H9 (cell line): ENCODE measurements at regions not wholly inside any gene's neighbourhood (a gene's known extent, or its start where the extent isn't known, plus 50 kb on each side); places are given as distances from the start of the nearest gene placed in this dataset.

Experiments
- DNase-seq: peaks from one replicate; pipeline ENCODE4 v3.0.0-alpha.2; 2017
- H2AFZ ChIP-seq: one replicate; pipeline ENCODE4 v1.6.1; 2013; ENCODE audit warnings: mild to moderate bottlenecking, low read length, control low read depth, moderate library complexity
- H2AK5ac ChIP-seq: 2 replicates; pipeline ENCODE4 v1.6.1; 2013; ENCODE audit warnings: low read length, control low read depth, mixed read lengths; ENCODE audit not compliant: insufficient read length
- H2BK120ac ChIP-seq: one replicate; pipeline ENCODE4 v1.6.1; 2013; ENCODE audit warnings: low read depth, mild to moderate bottlenecking, low read length, control low read depth, inconsistent platforms; ENCODE audit not compliant: poor library complexity, severe bottlenecking
- H2BK12ac ChIP-seq: 2 replicates; pipeline ENCODE4 v1.6.1; 2013; ENCODE audit warnings: low read length, control low read depth, mixed read lengths, low read depth; ENCODE audit not compliant: insufficient read length
- H2BK15ac ChIP-seq: 2 replicates; pipeline ENCODE4 v1.6.1; 2013; ENCODE audit warnings: low read depth, low read length, control low read depth
- H2BK20ac ChIP-seq: one replicate; pipeline ENCODE4 v1.6.1; 2013; ENCODE audit warnings: low read depth, mild to moderate bottlenecking, low read length, control low read depth, inconsistent platforms; ENCODE audit not compliant: poor library complexity, severe bottlenecking
- H2BK5ac ChIP-seq: 2 replicates; pipeline ENCODE4 v1.6.1; 2013; ENCODE audit warnings: low read length, control low read depth, mixed read lengths; ENCODE audit not compliant: insufficient read length
- H3K14ac ChIP-seq: 2 replicates; pipeline ENCODE4 v1.6.1; 2013; ENCODE audit warnings: low read length, control low read depth; ENCODE audit not compliant: insufficient read depth
- H3K18ac ChIP-seq: 2 replicates; pipeline ENCODE4 v1.6.1; 2013; ENCODE audit warnings: low read depth, mild to moderate bottlenecking, mixed read lengths, low read length, control low read depth; ENCODE audit not compliant: insufficient read length
- H3K23ac ChIP-seq: 2 replicates; pipeline ENCODE4 v1.6.1; 2013; ENCODE audit warnings: low read length, control low read depth, mixed read lengths, low read depth; ENCODE audit not compliant: insufficient read length
- H3K23me2 ChIP-seq: 2 replicates; pipeline ENCODE4 v1.6.1; 2013; ENCODE audit warnings: low read depth, mild to moderate bottlenecking, mixed read lengths, low read length, control low read depth; ENCODE audit not compliant: insufficient read length, poor library complexity, severe bottlenecking
- H3K27ac ChIP-seq: 2 replicates; pipeline ENCODE4 v1.5.1; 2013; ENCODE audit warnings: low read length, control low read depth, mixed read lengths, low read depth; ENCODE audit not compliant: insufficient read length
- H3K27me3 ChIP-seq: 2 replicates; pipeline ENCODE4 v1.6.1; 2013; ENCODE audit warnings: low read length, control low read depth, inconsistent platforms; ENCODE audit not compliant: insufficient read depth
- H3K4ac ChIP-seq: 2 replicates; pipeline ENCODE4 v1.6.1; 2013; ENCODE audit warnings: low read depth, mild to moderate bottlenecking, control low read depth, inconsistent platforms, low read length, moderate library complexity
- H3K4me1 ChIP-seq: 2 replicates; pipeline ENCODE4 v1.6.1; 2013; ENCODE audit warnings: low read length, control low read depth, inconsistent platforms; ENCODE audit not compliant: insufficient read depth
- H3K4me2 ChIP-seq: 2 replicates; pipeline ENCODE4 v1.6.1; 2013; ENCODE audit warnings: low read length, control low read depth, mixed read lengths; ENCODE audit not compliant: insufficient read length, insufficient read depth
- H3K56ac ChIP-seq: 2 replicates; pipeline ENCODE4 v1.6.1; 2013; ENCODE audit warnings: low read depth, mild to moderate bottlenecking, mixed read lengths, low read length, control low read depth; ENCODE audit not compliant: insufficient read length
- H3K79me1 ChIP-seq: 2 replicates; pipeline ENCODE4 v1.6.1; 2013; ENCODE audit warnings: low read depth, mild to moderate bottlenecking, moderate library complexity, low read length, control low read depth, inconsistent platforms; ENCODE audit not compliant: insufficient read depth, poor library complexity, severe bottlenecking
- H3K79me2 ChIP-seq: 2 replicates; pipeline ENCODE4 v1.6.1; 2013; ENCODE audit warnings: low read length, control low read depth, inconsistent platforms; ENCODE audit not compliant: insufficient read depth
- H3K9ac ChIP-seq: 2 replicates; pipeline ENCODE4 v1.6.1; 2013; ENCODE audit warnings: low read length, control low read depth, mixed read lengths; ENCODE audit not compliant: insufficient read length; ENCODE audit errors: extremely low read depth
- H3K9me3 ChIP-seq: one replicate; pipeline ENCODE4 v1.6.1; 2013; ENCODE audit warnings: low read depth, low read length, inconsistent platforms; ENCODE audit not compliant: control insufficient read depth
- H3T11ph ChIP-seq: one replicate; pipeline ENCODE4 v1.6.1; 2013; ENCODE audit warnings: mild to moderate bottlenecking, low read length, control low read depth, inconsistent platforms
- H4K20me1 ChIP-seq: one replicate; pipeline ENCODE4 v1.6.1; 2013; ENCODE audit not compliant: control insufficient read depth, insufficient read length, insufficient read depth
- H4K5ac ChIP-seq: 2 replicates; pipeline ENCODE4 v1.6.1; 2013; ENCODE audit warnings: low read depth, mild to moderate bottlenecking, mixed read lengths, low read length, control low read depth; ENCODE audit not compliant: insufficient read length
- H4K8ac ChIP-seq: replicated peaks from 2 replicates; pipeline ENCODE4 v1.6.1; 2013; ENCODE audit warnings: low read length, control low read depth, mixed read lengths, low read depth; ENCODE audit not compliant: insufficient read length
- H4K91ac ChIP-seq: 2 replicates; pipeline ENCODE4 v1.6.1; 2013; ENCODE audit warnings: low read depth, mild to moderate bottlenecking, moderate library complexity, mixed read lengths, low read length, control low read depth; ENCODE audit not compliant: insufficient read length
- H3K27ac Mint-ChIP-seq, 3 experiments: 2 replicates in 2 of 3; 3 replicates in 1 of 3; pipeline ENCODE4 v1.8.0; 2020 to 2021; ENCODE audit warnings: mixed read lengths in 3 of 3, mild to moderate bottlenecking in 1 of 3, moderate library complexity in 1 of 3
- H3K27me3 Mint-ChIP-seq: 2 replicates; pipeline ENCODE4 v1.8.0; 2021; ENCODE audit warnings: low read depth, mild to moderate bottlenecking, moderate library complexity, mixed read lengths
- H3K36me3 Mint-ChIP-seq, 3 experiments: 2 replicates in 2 of 3; 3 replicates in 1 of 3; pipeline ENCODE4 v1.8.0; 2020 to 2021; ENCODE audit warnings: low read depth in 3 of 3, mixed read lengths in 3 of 3; ENCODE audit not compliant: insufficient read depth in 1 of 3
- H3K4me1 Mint-ChIP-seq, 2 experiments: 2 replicates each; pipeline ENCODE4 v1.8.0; 2020; ENCODE audit warnings: mixed read lengths in 2 of 2
- H3K4me3 Mint-ChIP-seq, 2 experiments: 2 replicates in 1 of 2; 3 replicates in 1 of 2; pipeline ENCODE4 v1.8.0; 2020 to 2021; ENCODE audit warnings: mild to moderate bottlenecking in 2 of 2, mixed read lengths in 2 of 2, moderate library complexity in 1 of 2
- H3K9me3 Mint-ChIP-seq, 2 experiments: 2 replicates in 1 of 2; 3 replicates in 1 of 2; pipeline ENCODE4 v1.8.0; 2020; ENCODE audit warnings: mild to moderate bottlenecking in 2 of 2, mixed read lengths in 2 of 2, moderate library complexity in 1 of 2
- CTCF ChIP-seq: fragments of 200-600 bp; sonication (generic); conservative IDR thresholded peaks from 3 replicates; pipeline ENCODE4 v1.8.0; 2021; ENCODE audit warnings: antibody characterized with exemption, mild to moderate bottlenecking
- WGBS: extraction: QIAGEN DNeasy Blood & Tissue Kit; methylation state at CpG from one replicate; pipeline ENCODE4 v1.1.7; 2013; ENCODE audit warnings: missing lambda C conversion rate, low lambda C conversion rate, mixed read lengths; ENCODE audit not compliant: insufficient read length; ENCODE audit errors: extremely low coverage; 5-methylcytosine and 5-hydroxymethylcytosine counted together

- H3K9me3 Mint-ChIP-seq: no peaks in the 10 kb centered on the region
- no peaks in the 10 kb centered on the region for H4K20me1 ChIP-seq
- H3K4ac ChIP-seq: no peak overlapping the region
- no peak overlapping the region for H3K14ac ChIP-seq
- 0 out of 7 replicates have a peak overlapping the region, but pooled peaks of 1 of the 3 experiments have one; percentile 6 for H3K27ac Mint-ChIP-seq
- H3K4me1 ChIP-seq: no peaks in the 10 kb centered on the region
- H3K27me3 Mint-ChIP-seq: no peaks in the 10 kb centered on the region
- no peaks in the 10 kb centered on the region for H3K23me2 ChIP-seq
- no peak overlapping the region for H3K18ac ChIP-seq
- no peak overlapping the region for H3K27ac ChIP-seq
- no peak overlapping the region for H2BK15ac ChIP-seq
- H2BK12ac ChIP-seq: no peak overlapping the region
- no peak overlapping the region for H3T11ph ChIP-seq
- H3K56ac ChIP-seq: no peak overlapping the region
- H2AK5ac ChIP-seq: no peak overlapping the region
- H3K4me1 Mint-ChIP-seq: peaks cover 6 to 10% of the 10 kb centered on the region in 2 experiments
- H3K27me3 ChIP-seq: no peaks in the 10 kb centered on the region
- no peaks in the 10 kb centered on the region for H3K9me3 ChIP-seq
- WGBS: no CpG with 5 or more reads among the region's 1 CpG
- no peak overlapping the region for H2BK5ac ChIP-seq
- no peak overlapping the region for H4K5ac ChIP-seq
- no peak for TF ChIP-seq CTCF
- H3K4me2 ChIP-seq: no peak overlapping the region
- H4K8ac ChIP-seq: no peak overlapping the region
- H3K79me1 ChIP-seq: no peaks in the 10 kb centered on the region
- H3K4me3 Mint-ChIP-seq: no peak overlapping the region
- DNase-seq: no peak
- no peaks in the 10 kb centered on the region for H3K36me3 Mint-ChIP-seq
- no peak overlapping the region for H3K9ac ChIP-seq
- H2BK20ac ChIP-seq: no peak overlapping the region
- no peak overlapping the region for H2BK120ac ChIP-seq
- no peaks in the 10 kb centered on the region for H3K79me2 ChIP-seq
- H4K91ac ChIP-seq: no peak overlapping the region
- no peak overlapping the region for H2AFZ ChIP-seq
- H3K23ac ChIP-seq: no peak overlapping the region
Observed at GRCh38 chr6:51330971-51331370, 512.3 kb downstream of the TFAP2B start.
